CD4-positive, alpha-beta memory T cell (primary cell): ENCODE measurements at regions not wholly inside any gene's neighbourhood (a gene's known extent, or its start where the extent isn't known, plus 50 kb on each side); places are given as distances from the start of the nearest gene placed in this dataset.
A peak's percentile ranks its signal among the peaks of the same experiment; 100 is the strongest.

Experiments
- CTCF ChIA-PET: fragments of 350-600 bp; sonication (Branson Sonifier 250); formaldehyde crosslinking; loops from one replicate; lab custom pipeline; 2021; ENCODE audit warnings: inconsistent platforms; ENCODE audit not compliant: partially characterized antibody; lab: Charles Lee
- POLR2A ChIA-PET: fragments of 350-600 bp; sonication (Branson Sonifier 250); formaldehyde crosslinking; loops from one replicate; lab custom pipeline; 2021; ENCODE audit not compliant: partially characterized antibody; lab: Charles Lee
- DNase-seq, 5 donors: peaks; one replicate each; pipeline versions ENCODE4 v3.0.0 to v3.0.0-alpha.2; 2020 to 2022; ENCODE audit warnings: mixed read lengths in 1 of 5
- H3K27ac ChIP-seq: one replicate; pipeline ENCODE4 v1.7.0; 2013; ENCODE audit warnings: low read depth, low read length
- H3K27me3 ChIP-seq: 2 replicates; pipeline ENCODE4 v1.7.0; 2013; ENCODE audit warnings: mild to moderate bottlenecking, low read length, moderate library complexity; ENCODE audit not compliant: insufficient read depth
- H3K36me3 ChIP-seq: 2 replicates; pipeline ENCODE4 v1.7.0; 2013; ENCODE audit warnings: mild to moderate bottlenecking, low read length, moderate library complexity; ENCODE audit not compliant: insufficient read depth
- H3K4me1 ChIP-seq: 2 replicates; pipeline ENCODE4 v1.7.0; 2013; ENCODE audit warnings: mild to moderate bottlenecking, low read length, moderate library complexity; ENCODE audit not compliant: insufficient read depth
- H3K4me3 ChIP-seq, 2 donors: one replicate each; pipeline ENCODE4 v1.7.0; 2013; ENCODE audit warnings: low read length in 2 of 2, mild to moderate bottlenecking in 1 of 2
- H3K9me3 ChIP-seq, 2 donors: one replicate each; pipeline ENCODE4 v1.7.0; 2013; ENCODE audit warnings: low read length in 2 of 2, control low read depth in 1 of 2; ENCODE audit not compliant: control insufficient read depth in 1 of 2
- H3K27ac Mint-ChIP-seq, 7 donors: one replicate each; pipeline ENCODE4 v1.8.0; 2020 to 2021; ENCODE audit warnings: mixed read lengths in 7 of 7, mild to moderate bottlenecking in 6 of 7, inconsistent platforms in 3 of 7, moderate library complexity in 3 of 7
- H3K27me3 Mint-ChIP-seq, 2 donors: one replicate each; pipeline ENCODE4 v1.8.0; 2020 to 2021; ENCODE audit warnings: mixed read lengths in 2 of 2
- H3K36me3 Mint-ChIP-seq, 2 donors: one replicate each; pipeline ENCODE4 v1.8.0; 2020 to 2021; ENCODE audit warnings: mixed read lengths in 2 of 2, inconsistent platforms in 1 of 2, mild to moderate bottlenecking in 1 of 2
- H3K4me1 Mint-ChIP-seq, 4 donors: one replicate each; pipeline ENCODE4 v1.8.0; 2020 to 2021; ENCODE audit warnings: mixed read lengths in 4 of 4, mild to moderate bottlenecking in 1 of 4
- H3K4me3 Mint-ChIP-seq, 8 donors: one replicate each; pipeline ENCODE4 v1.8.0; 2020 to 2021; ENCODE audit warnings: mixed read lengths in 8 of 8, mild to moderate bottlenecking in 7 of 8, moderate library complexity in 6 of 8, inconsistent platforms in 3 of 8
- H3K9me3 Mint-ChIP-seq, 8 donors: one replicate each; pipeline ENCODE4 v1.8.0; 2020 to 2021; ENCODE audit warnings: mixed read lengths in 8 of 8, mild to moderate bottlenecking in 5 of 8, inconsistent platforms in 3 of 8, moderate library complexity in 1 of 8
- intact Hi-C: fragments of 100-400 bp; cut with micrococcal nuclease; formaldehyde crosslinking; loops from one replicate; pipeline ENCODE4 v1.15.1; 2023

GRCh38 chr4:121228848-121229247 lies 64.7 kb upstream of the TNIP3 start:
- peaks cover 19 to 27% (median 22%) of the 10 kb centered on the region in 4 donors for H3K4me1 Mint-ChIP-seq
- Histone ChIP-seq H3K27me3 (no peaks in the 10 kb centered on the region), H3K4me1 (peaks cover 13% of the 10 kb centered on the region), H3K27ac (no peak overlapping the region), H3K9me3 (no peaks in the 10 kb centered on the region), H3K4me3 (no peak overlapping the region), H3K36me3 (no peaks in the 10 kb centered on the region)
- ChIA-PET POLR2A (no interaction called here), CTCF (interaction anchor here (1.4 to 2.6 kb wide), 3 partner anchors 15 to 36 kb away, joined by 3 to 9 read pairs (median 6); no protein-coding TSS in a partner anchor)
- no peak overlapping the region for H3K4me3 Mint-ChIP-seq
- DNase-seq = no peak
- intact Hi-C loops = no loop called here
- no peak overlapping the region for H3K27ac Mint-ChIP-seq
- no peaks in the 10 kb centered on the region for H3K9me3 Mint-ChIP-seq
- H3K36me3 Mint-ChIP-seq = no peaks in the 10 kb centered on the region
- H3K27me3 Mint-ChIP-seq = no peaks in the 10 kb centered on the region

GRCh38 chr4:121227341-121227792 lies 63.2 kb upstream of the TNIP3 start:
- H3K27me3 ChIP-seq = no peaks in the 10 kb centered on the region
- peak overlapping the region; percentile 6 to 17 for H3K4me3 ChIP-seq
- peaks cover 13% of the 10 kb centered on the region for H3K4me1 ChIP-seq
- Mint-ChIP-seq H3K27me3 (no peaks in the 10 kb centered on the region), H3K4me3 (peak overlapping the region; percentile 67 to 82 (median 73)), H3K4me1 (peaks cover 19 to 27% (median 22%) of the 10 kb centered on the region in 4 donors), H3K9me3 (no peaks in the 10 kb centered on the region), H3K36me3 (no peaks in the 10 kb centered on the region), H3K27ac (peak overlapping the region; percentile 6 to 88 (median 60))
- no peaks in the 10 kb centered on the region for H3K9me3 ChIP-seq
- CTCF ChIA-PET = interaction anchor here (1.0 to 2.6 kb wide), 6 partner anchors 17 to 80 kb away, joined by 3 to 9 read pairs (median 4); no protein-coding TSS in a partner anchor
- peak overlapping the region; percentile 3 for H3K27ac ChIP-seq
- POLR2A ChIA-PET = interaction anchor here (0.7 to 1.1 kb wide), 2 partner anchors 15 to 28 kb away, joined by 3 to 5 read pairs; no protein-coding TSS in a partner anchor
- intact Hi-C loops = no loop called here
- DNase-seq = peak in 2 of 5 donors; percentile 24 to 28
- H3K36me3 ChIP-seq = no peaks in the 10 kb centered on the region

GRCh38 chr4:121226362-121226761 lies 62.2 kb upstream of the TNIP3 start:
- ChIA-PET CTCF (interaction anchor here (1.2 kb wide), 1 partner anchor 34 kb away, joined by 4 read pairs; no protein-coding TSS in a partner anchor), POLR2A (no interaction called here)
- Histone ChIP-seq H3K4me1 (peaks cover 18% of the 10 kb centered on the region), H3K27me3 (no peaks in the 10 kb centered on the region), H3K9me3 (no peaks in the 10 kb centered on the region), H3K27ac (no peak overlapping the region), H3K4me3 (no peak overlapping the region), H3K36me3 (no peaks in the 10 kb centered on the region)
- no peaks in the 10 kb centered on the region for H3K27me3 Mint-ChIP-seq
- no peaks in the 10 kb centered on the region for H3K9me3 Mint-ChIP-seq
- H3K4me1 Mint-ChIP-seq = peaks cover 24 to 37% (median 28%) of the 10 kb centered on the region in 4 donors
- no peak for DNase-seq
- no peaks in the 10 kb centered on the region for H3K36me3 Mint-ChIP-seq
- intact Hi-C loops = no loop called here
- H3K4me3 Mint-ChIP-seq = peak overlapping the region in 7 of 8 donors; percentile 17 to 75 (median 51)
- peak overlapping the region in 4 of 7 donors; percentile 7 to 35 (median 16) for H3K27ac Mint-ChIP-seq

GRCh38 chr4:121221608-121222007 lies 57.5 kb upstream of the TNIP3 start:
- no peaks in the 10 kb centered on the region for H3K36me3 Mint-ChIP-seq
- Histone ChIP-seq H3K4me1 (peaks cover 16% of the 10 kb centered on the region), H3K36me3 (no peaks in the 10 kb centered on the region), H3K27ac (no peak overlapping the region), H3K9me3 (no peaks in the 10 kb centered on the region), H3K4me3 (no peak overlapping the region), H3K27me3 (no peaks in the 10 kb centered on the region)
- H3K27me3 Mint-ChIP-seq = no peaks in the 10 kb centered on the region
- no peaks in the 10 kb centered on the region for H3K9me3 Mint-ChIP-seq
- ChIA-PET POLR2A (no interaction called here), CTCF (interaction anchor here (1.4 kb wide), 1 partner anchor 29 kb away, joined by 3 read pairs; no protein-coding TSS in a partner anchor)
- DNase-seq = no peak
- H3K4me1 Mint-ChIP-seq = peaks cover 17 to 33% (median 25%) of the 10 kb centered on the region in 4 donors
- intact Hi-C loops = loop anchor here (2.0 kb wide), 1 partner anchor 21 kb away; no protein-coding TSS in a partner anchor
- peak overlapping the region in 4 of 7 donors; percentile 6 to 50 (median 40) for H3K27ac Mint-ChIP-seq
- H3K4me3 Mint-ChIP-seq = peak overlapping the region in 2 of 8 donors; percentile 4 to 32

GRCh38 chr4:121221201-121221600 lies 57.1 kb upstream of the TNIP3 start:
- H3K27ac Mint-ChIP-seq = peak overlapping the region in 4 of 7 donors; percentile 6 to 50 (median 40)

GRCh38 chr4:121220698-121221097 lies 56.6 kb upstream of the TNIP3 start:
- intact Hi-C loops = loop anchor here (2.0 kb wide), 1 partner anchor 20 kb away; no protein-coding TSS in a partner anchor
- peaks cover 9 to 24% (median 17%) of the 10 kb centered on the region in 4 donors for H3K4me1 Mint-ChIP-seq
- DNase-seq = no peak
- H3K9me3 ChIP-seq = no peaks in the 10 kb centered on the region
- H3K27ac ChIP-seq = no peak overlapping the region
- H3K4me3 ChIP-seq = no peak overlapping the region
- no peaks in the 10 kb centered on the region for H3K36me3 ChIP-seq
- H3K36me3 Mint-ChIP-seq = no peaks in the 10 kb centered on the region
- ChIA-PET CTCF (interaction anchor here (1.1 to 1.4 kb wide), 2 partner anchors 29 to 30 kb away, joined by 3 to 4 read pairs; no protein-coding TSS in a partner anchor), POLR2A (no interaction called here)
- H3K4me1 ChIP-seq = peaks cover 7% of the 10 kb centered on the region
- peak overlapping the region in 4 of 7 donors; percentile 19 to 77 (median 56) for H3K27ac Mint-ChIP-seq
- no peaks in the 10 kb centered on the region for H3K27me3 Mint-ChIP-seq
- H3K27me3 ChIP-seq = no peaks in the 10 kb centered on the region
- peak overlapping the region in 1 of 8 donors; percentile 30 for H3K4me3 Mint-ChIP-seq
- no peaks in the 10 kb centered on the region for H3K9me3 Mint-ChIP-seq

More at GRCh38 chr4:121221201-121221600, 57.1 kb upstream of the TNIP3 start:
- no peaks in the 10 kb centered on the region for H3K9me3 Mint-ChIP-seq
- H3K36me3 Mint-ChIP-seq = no peaks in the 10 kb centered on the region
- intact Hi-C loops = loop anchor here (2.0 kb wide), 1 partner anchor 20 kb away; no protein-coding TSS in a partner anchor
- no peaks in the 10 kb centered on the region for H3K27me3 Mint-ChIP-seq
- no peaks in the 10 kb centered on the region for H3K27me3 ChIP-seq
- CTCF ChIA-PET = interaction anchor here (1.1 to 1.4 kb wide), 2 partner anchors 29 kb away, joined by 3 to 4 read pairs; no protein-coding TSS in a partner anchor
- POLR2A ChIA-PET = no interaction called here
- peak overlapping the region in 1 of 8 donors; percentile 32 for H3K4me3 Mint-ChIP-seq
- no peak overlapping the region for H3K4me3 ChIP-seq
- peaks cover 13 to 29% (median 21%) of the 10 kb centered on the region in 4 donors for H3K4me1 Mint-ChIP-seq
- no peaks in the 10 kb centered on the region for H3K9me3 ChIP-seq
- peaks cover 12% of the 10 kb centered on the region for H3K4me1 ChIP-seq
- no peak for DNase-seq
- no peaks in the 10 kb centered on the region for H3K36me3 ChIP-seq
- H3K27ac ChIP-seq = no peak overlapping the region

GRCh38 chr4:121219227-121219626 lies 55.1 kb upstream of the TNIP3 start:
- H3K4me3 ChIP-seq = no peak overlapping the region
- H3K27me3 ChIP-seq = no peaks in the 10 kb centered on the region
- no peak for DNase-seq
- peaks cover 9 to 16% (median 11%) of the 10 kb centered on the region in 4 donors for H3K4me1 Mint-ChIP-seq
- POLR2A ChIA-PET = no interaction called here
- H3K27ac Mint-ChIP-seq = peak overlapping the region in 4 of 7 donors; percentile 25 to 84 (median 34)
- no peaks in the 10 kb centered on the region for H3K9me3 Mint-ChIP-seq
- CTCF ChIA-PET = interaction anchor here (0.9 to 1.3 kb wide), 3 partner anchors 19 to 110 kb away, joined by 3 to 8 read pairs (median 4); no protein-coding TSS in a partner anchor
- no peaks in the 10 kb centered on the region for H3K27me3 Mint-ChIP-seq
- H3K9me3 ChIP-seq = no peaks in the 10 kb centered on the region
- no peaks in the 10 kb centered on the region for H3K36me3 ChIP-seq
- intact Hi-C loops = no loop called here
- H3K4me3 Mint-ChIP-seq = peak overlapping the region in 2 of 8 donors; percentile 11 to 12
- no peak overlapping the region for H3K27ac ChIP-seq
- H3K4me1 ChIP-seq = peaks cover 5% of the 10 kb centered on the region
- no peaks in the 10 kb centered on the region for H3K36me3 Mint-ChIP-seq
